Left cardiac atrium (tissue), 4 donors: ENCODE measurements at regions not wholly inside any gene's neighbourhood (a gene's known extent, or its start where the extent isn't known, plus 50 kb on each side); places are given as distances from the start of the nearest gene placed in this dataset.

Experiments used
- ATAC-seq, 2 donors: fragments of 200-7000 bp; cut with Tn5 transposase; one replicate each; pipeline ENCODE4 v1.9.1; 2020; ENCODE audit warnings: mild to moderate bottlenecking in 2 of 2, moderate library complexity in 2 of 2
- DNase-seq: peaks from one replicate; pipeline ENCODE4 v3.0.0-alpha.2; 2020
- intact Hi-C, 2 donors: fragments of 100-400 bp; cut with DNase I; formaldehyde crosslinking; loops; one replicate each; pipeline versions ENCODE4 v1.14.1 to v1.15.1; 2022 to 2023
- donor health status: DM: no; HTN: yes; CAD: no.
- donor health status: DM: no; HTN: yes; CAD: no; lungs with severe emphysema.
- donor health status: DM: yes; HTN: yes; CAD: no.
- donor health status: Dilated cardiomyopathy.

DNA sequence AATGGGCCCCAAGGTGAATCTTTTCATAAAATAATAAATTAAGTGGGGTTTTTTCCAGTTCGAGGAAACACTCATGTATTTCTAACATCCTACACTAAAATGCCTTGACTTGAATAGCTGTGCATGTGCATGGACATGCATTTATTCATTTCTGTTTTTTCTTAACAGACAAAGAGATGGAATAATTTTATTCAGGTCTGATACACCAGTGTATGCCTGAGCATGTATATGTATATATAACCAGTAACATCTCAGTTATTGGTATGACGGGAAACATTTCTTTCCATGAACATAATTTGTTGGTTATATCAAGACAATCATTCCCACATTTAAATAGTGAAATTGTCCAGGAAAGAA is 468.7 kb upstream of the TNP1 start:
- DNase-seq (no peak), ATAC-seq (no peak)
- intact Hi-C loops, result no loop called here

DNA sequence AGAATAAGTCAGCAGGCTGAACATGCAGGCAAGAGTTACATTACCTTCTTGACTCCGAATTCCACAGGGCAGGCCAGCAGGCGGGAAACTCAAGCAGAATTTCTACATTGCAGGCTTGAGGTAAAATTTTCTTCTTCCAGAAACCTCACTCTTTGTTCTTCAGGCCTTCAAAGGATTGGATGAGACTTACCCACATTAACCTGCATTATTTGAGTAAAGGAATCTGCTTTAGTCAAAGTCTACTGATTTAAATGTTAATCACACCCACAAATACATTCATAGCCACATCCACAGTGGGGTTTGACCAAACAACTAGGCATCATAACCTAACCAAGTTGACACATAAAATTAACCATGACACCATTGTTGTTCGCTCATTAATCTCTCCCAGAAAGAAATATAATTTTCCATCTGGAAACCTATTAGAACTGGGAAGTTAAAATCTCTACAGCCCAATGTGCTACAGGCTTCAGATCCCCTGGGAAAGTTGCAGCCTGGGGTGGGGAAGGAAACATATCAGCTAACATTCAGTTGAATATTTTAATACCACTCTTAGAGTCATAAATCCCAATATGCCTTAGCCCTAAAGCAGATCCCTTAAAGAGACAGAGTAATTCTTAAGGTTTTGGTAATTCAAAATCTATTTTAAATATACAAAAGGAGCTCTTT is 468.2 kb upstream of the TNP1 start:
- no peak for ATAC-seq
- intact Hi-C loops, result no loop called here
- DNase-seq, result no peak

DNA sequence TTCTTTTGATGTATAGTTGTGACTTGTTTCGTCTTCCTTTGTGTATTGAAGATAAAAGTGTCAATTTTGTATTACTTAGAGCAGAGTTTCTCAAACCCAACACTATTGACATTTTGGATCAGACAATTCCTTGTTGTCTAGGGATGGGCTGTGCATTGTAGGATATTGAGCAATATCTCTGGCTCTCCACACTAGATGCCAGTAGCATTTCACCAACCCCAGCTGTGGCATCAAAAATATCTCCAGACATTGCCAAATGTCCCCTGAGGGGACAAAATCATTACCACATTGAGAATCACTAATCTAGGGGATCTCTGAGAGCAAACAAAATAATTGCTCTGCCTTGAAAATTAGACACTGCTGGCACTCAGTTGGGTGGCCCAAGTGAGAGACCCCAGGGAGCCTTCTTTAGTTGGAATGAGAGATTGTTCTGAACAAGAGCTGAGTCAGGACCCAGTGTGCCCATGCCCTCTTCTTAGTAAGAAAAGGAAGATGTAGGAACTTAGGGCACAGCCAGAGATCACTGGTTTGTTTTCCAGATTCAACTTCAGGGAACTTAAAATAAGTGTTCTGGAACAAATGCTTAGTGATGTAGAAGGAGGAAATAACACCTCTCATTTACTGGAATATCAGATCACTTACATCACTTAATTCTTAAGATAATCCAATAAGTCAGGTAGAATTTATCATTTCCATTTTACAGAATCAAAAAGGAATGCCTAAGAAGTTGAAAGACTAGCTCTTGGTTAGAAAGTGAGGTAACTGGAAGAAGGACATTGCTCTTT is 466.6 kb upstream of the TNP1 start:
- peak in 1 of 2 donors; percentile 71 for ATAC-seq
- DNase-seq, result no peak
- intact Hi-C loops, result no loop called here

DNA sequence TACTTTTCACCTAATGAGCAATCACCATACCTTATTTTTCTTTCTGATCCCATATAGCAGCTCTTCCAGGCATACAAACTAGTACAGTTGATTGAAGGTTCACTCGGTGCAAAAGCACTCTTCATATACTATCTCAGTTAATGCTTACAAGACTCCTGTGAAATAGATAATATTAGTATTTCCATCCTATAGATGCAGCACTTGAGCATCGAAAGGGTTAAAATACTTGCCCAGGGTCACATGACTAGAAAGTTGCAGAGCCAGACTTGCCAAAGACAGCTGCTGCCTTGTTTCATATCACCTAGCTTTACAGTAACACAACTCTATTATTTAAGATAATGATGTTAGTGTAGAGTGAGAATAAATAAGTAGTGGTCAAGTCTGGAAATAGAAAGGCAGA is 466.0 kb upstream of the TNP1 start:
- intact Hi-C loops, result no loop called here
- ATAC-seq, result no peak
- no peak for DNase-seq

DNA sequence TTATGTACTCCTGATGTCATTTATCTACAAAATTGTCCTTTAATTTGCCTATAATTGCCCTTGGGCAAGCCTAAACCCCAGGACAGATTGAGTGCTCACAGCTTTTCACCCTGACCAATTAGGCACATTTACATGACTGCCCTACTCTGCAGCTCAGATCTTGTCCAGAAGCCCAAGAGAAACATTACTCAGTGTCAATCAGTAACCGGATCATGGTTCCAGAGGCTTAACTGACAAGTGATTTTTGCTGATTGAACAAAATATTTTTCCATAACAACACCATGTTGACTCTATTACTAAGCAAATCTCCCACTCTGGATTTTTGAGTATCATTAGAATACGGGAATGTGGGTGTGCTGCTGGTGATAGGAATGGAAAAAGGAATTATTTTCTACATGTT is 465.4 kb upstream of the TNP1 start:
- no peak for ATAC-seq
- intact Hi-C loops, result no loop called here

DNA sequence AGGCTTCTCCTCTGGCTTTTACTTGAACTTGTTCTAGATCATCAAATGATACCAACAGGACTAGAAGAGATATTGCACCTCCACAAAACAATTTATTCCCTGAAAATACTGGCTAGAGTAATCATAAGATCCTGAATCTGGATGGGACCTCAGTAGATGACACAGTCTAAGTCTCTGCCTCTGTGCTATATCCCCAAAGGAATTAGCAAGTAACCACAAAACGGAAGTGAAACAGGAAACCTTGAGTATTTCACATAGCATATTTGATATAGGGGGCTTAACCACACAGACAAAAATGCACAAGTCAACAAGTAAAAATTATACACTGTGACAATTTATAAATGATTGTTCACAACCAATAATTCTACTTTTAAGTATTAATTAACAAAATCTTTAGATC is 456.9 kb upstream of the TNP1 start:
- no peak for ATAC-seq
- DNase-seq, result no peak
- intact Hi-C loops, result no loop called here

More for the DNA sequence above, 465.4 kb upstream of the TNP1 start:
- DNase-seq, result no peak

DNA sequence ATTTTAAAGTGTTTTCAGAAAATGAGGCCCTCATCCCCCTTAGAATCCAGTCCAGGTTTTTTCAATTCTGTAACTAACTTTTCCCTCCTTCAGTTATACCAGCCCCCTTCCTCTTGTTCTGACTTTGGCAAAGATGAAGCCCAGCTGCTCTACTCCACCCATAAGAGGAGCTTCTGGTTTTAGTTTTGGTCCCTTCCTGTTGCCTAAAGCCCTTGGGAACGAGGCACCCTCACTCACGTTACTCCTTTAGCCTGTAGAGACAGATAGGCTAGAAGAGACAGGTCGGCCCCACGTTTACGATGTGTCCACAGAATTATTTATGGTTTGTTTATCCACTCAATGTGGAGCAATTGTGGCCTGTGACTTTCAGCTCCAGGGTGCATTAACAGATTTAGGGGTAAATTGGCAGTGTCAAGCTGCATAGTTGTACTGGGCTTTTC is 454.2 kb upstream of the TNP1 start:
- ATAC-seq, result no peak
- DNase-seq, result no peak
- intact Hi-C loops, result no loop called here

DNA sequence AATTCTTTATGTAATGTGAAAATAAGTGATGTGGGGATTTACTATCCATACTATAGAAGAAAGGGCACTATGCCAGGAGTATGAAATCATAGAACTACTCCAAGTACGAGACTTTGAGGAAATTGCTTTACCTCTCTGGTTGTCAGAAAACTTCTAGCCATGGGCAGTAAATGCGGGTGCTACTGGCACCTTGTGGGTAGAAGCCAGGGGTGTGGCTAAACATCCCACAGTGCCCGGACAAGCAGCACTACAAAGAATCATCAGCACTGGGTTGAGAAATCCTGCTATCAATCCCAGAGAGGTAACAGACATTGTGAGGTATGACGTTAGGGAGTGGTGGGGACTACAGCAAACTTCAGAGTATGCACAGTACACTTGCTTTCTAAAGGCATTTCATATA is 453.5 kb upstream of the TNP1 start:
- no peak for DNase-seq
- intact Hi-C loops, result no loop called here
- no peak for ATAC-seq

DNA sequence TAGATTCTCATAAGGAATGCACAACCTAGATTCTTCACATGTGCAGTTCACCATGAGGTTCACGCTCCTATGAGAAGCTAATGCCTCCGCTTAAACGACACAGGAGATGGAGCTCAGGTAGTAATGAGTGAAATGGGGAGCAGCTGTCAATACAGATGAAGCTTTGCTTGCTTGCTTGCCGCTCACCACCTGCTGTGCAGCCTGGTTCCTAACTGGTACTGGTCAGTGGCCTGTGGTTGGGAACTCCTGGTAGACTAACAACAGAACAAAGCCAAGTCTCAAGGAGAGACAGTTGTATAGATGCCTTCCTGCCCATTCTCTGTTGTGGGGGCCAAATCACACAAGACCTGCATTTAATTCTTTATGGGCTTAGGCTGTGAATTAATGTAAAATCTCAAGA is 449.2 kb upstream of the TNP1 start:
- DNase-seq (no peak), ATAC-seq (no peak)
- intact Hi-C loops, result no loop called here

DNA sequence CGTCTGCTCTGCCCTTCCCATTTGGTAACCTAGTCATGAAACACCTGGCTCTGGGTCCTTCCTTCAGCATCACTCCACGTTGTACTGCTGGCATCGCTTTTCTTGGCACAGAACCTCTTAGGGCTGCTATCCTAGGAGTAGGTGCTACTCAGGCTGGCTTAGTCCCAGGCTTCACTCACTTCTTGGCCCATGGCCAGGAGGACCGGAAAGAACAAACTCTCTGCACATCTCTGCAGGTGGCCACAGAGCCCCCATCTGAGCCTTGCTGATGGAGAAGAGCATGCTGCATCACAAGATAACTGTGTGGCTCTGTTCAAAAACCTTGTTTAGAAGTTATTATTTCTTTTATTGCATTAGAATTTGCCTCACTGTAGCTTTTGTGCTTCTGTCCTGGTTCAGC is 447.2 kb upstream of the TNP1 start:
- ATAC-seq, result no peak
- intact Hi-C loops, result no loop called here
- no peak for DNase-seq

DNA sequence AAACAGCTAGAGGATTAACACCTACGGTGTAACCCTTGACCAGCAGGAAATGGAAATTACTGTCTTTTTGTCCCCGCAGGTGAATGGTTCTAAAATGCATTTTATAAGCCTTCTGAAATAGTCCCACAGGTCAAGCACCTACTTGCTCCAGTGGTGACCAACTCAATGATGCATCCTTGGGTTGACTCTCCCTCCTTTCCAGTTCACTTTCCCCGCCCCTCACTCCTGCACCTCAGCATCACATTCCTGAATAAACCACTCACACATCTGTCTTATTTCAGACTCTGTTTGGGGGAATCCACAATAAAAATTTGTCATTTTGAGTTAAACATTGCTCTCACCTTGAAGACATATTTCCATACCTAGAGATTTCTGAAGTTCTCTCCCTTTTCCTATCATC is 446.0 kb upstream of the TNP1 start:
- ATAC-seq (no peak), DNase-seq (no peak)
- intact Hi-C loops, result no loop called here

DNA sequence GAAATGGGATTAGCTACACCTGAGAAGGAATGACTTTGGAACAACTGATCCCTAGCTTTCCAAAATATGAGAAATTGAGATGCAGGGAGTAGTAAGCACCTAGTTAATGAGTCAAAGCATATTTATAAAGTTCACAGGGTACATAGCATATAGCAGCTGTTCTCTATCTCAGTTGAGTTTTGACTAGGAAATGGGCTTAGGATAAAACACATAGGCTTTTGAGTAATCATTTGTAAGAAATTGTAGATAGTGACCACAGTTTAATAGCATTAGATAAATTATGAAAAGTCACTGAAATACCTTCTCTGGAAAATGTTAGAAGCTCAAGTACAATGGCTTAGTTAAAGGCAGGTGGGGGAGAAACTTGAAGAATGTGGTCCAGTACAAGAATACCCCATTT is 444.7 kb upstream of the TNP1 start:
- ATAC-seq (no peak), DNase-seq (no peak)
- intact Hi-C loops, result no loop called here

DNA sequence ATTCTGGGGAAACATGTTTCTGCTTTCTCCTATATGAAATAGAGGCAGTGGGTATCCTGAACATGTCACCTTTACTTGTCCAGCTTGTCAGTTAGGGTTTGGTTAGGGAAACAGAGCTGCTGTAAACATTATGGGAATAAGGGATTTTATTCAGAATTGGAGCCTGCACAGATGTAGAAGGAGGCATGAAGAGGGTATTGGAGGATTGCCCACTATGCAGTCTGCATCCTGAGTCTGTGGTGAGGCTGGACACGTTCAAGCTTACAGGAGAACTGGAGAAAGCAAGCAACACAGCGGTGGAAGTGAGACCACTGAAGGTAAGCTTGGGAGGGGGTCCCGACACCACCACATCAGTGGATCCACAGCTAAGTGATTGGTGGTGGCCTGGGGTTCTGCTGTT is 443.0 kb upstream of the TNP1 start:
- no peak for DNase-seq
- intact Hi-C loops, result no loop called here
- ATAC-seq, result no peak

DNA sequence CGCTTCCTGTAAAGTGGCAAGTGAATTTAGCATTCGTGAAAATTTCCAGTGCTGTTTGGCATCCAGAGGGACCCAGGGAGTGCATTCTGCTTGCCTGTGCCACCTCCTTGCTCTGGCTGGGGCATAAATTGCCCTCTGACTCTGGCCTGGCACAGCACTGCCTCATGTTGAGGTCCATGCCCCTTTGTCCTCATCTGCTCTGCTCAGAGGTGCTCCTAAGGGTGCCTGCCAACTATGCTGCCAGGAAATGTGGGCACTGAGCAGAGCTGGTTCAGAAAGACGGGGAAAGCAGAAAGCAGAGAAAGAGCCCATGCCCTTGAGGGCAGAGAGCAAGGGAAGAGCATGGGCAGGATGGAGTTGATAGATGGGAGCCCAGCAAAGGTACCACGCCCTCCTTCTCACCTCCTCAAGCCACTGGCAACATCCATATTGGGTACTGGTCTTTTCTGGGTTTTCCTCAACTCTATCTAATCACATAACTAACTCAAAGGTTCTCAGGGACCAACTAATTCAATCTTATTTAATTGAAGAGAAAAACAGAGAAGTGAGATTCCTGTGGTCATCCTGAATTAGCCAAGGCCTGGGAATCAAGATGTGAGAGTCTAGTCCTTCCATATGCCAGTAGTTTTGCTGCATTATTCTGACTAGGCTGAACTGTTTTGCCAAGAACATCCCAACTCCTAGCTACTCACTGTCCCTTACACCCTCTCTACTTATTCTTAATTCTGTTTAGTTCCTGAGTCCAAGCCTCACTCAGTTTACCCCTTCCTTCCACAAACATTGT is 441.5 kb upstream of the TNP1 start:
- no peak for DNase-seq
- peak; percentile 73 to 84 for ATAC-seq
- intact Hi-C loops, result no loop called here

DNA sequence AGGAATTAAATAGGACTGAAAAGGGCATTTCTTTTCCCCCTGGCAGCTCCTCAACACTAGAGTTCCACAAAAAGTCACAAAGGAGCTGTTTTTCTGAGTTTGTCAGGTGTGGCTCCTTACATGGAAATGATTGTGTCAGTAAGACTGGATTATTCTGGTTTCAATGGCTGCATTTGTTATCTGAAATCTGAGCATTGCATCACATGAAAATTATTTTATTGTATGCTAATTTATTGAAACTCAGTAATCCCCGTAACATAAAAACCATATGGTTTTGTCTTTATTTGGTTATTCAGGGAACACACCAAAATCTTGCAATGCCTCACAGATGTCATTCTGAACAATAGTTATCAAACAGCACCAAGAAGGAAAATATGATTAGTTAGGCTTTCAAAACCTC is 439.7 kb upstream of the TNP1 start:
- intact Hi-C loops, result no loop called here
- no peak for ATAC-seq
- DNase-seq, result no peak

DNA sequence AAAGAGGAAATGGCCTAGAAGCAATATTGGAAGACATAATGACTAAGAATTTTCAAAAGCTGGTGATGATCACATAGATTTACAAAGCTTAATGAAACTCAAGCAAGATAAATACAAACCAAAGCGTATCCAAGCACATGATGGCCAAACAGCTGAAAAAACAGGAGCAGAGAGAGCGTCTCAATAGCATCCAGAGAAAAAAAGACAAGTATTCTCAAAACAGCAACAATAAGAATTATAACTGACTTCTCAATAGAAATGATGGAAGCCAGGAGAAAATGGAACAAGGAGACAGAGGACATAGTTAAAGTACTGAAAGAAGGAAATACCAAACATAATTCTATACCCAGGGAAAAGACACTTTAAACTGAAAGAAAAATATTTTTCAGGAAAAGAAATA is 437.2 kb upstream of the TNP1 start:
- ATAC-seq (no peak), DNase-seq (no peak)
- intact Hi-C loops, result no loop called here

DNA sequence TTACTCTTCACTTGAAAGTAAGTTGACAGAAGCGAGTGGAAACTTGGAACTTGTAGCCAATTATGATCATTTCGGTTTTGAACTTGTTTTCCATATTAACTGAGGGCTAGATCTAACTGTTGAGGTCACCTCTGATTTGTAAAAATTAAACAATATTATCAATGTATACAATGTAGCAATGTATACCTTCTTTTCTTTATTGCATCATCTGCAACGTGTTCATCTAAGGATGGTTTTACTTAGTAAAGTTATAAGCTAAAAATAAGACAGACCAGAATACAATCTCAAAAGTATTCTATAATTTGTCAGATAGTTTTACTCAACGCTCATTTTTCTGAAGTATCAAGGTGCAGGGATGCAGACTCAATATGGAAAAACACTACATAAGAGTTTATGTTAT is 435.0 kb upstream of the TNP1 start:
- no peak for ATAC-seq
- intact Hi-C loops, result no loop called here

DNA sequence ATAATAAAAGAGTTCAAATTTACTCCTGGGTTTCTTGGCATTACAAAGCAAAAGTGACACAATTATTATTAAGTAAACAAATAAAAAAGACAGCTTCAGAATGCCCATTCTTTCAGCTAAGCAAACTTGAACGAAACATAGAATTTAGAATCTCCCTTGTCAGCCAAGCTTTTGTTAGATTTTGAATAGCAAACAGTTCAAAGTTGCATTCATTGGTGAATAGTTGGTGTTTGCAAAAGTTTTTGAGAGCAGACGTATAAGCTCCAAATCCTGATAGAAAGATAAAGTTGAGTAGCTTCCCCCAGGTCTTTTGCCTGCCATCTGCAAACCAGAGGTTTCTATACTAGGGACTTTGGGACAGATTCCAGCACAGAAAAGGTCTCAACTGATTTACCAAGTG is 434.3 kb upstream of the TNP1 start:
- intact Hi-C loops, result no loop called here
- ATAC-seq, result no peak
- DNase-seq, result no peak

More for the DNA sequence above, 435.0 kb upstream of the TNP1 start:
- no peak for DNase-seq

DNA sequence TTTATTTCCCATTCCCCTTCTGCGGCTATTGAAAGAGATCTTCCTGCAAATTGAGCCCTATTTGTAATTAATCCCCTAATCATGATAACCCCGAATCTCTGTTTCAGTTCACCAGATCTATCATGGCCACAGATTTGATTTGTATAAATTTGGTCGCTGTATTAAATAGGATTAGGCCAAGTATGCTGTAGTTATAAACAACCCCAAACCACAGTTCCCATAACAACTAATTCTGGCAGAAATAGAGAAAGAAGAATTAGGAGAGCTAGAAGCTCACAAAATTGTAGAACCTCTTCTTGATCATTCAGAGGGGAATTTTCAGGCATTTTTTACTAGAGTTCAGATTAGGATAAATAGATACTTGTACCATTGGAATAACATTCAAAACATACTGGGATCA is 433.7 kb upstream of the TNP1 start:
- no peak for DNase-seq
- intact Hi-C loops, result no loop called here
- no peak for ATAC-seq

DNA sequence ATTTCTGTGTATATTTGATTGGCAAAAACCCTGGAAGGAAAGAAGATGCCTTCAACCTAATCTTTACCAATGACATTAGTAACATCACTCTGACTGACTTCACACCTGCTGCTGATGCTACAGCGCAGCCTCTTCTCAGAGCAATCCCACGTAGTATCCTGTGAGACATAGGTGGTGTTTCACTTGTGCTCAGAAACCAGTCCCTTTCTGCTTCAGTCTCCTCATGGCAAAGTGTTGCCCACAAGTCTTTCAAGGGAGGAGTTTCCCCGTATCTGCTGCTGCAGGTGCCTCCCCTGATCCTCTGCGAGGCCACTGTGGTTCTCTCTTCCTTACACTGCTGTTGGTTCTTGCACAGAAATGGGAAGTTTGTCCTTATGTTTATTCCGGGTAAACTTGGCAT is 433.2 kb upstream of the TNP1 start:
- intact Hi-C loops, result no loop called here
- DNase-seq, result no peak
- ATAC-seq, result no peak

DNA sequence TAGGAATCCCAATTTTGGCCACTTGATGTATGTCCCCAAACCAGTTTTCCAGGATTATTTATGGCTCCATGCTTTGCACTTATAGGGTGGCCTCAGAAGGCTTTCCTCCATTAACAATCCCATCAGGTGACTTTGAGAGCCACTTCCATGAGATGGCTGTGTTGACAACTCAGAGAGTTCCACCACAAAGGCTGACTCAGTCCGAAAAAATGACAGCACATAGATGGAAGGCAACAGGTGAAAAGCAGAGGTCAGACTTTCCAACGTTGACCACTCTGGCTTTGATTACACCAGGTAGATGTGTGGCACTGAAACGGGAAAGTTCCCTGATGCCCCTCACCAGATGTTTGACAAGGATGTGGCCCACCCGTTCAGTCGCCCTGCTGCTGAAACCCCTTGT is 431.4 kb upstream of the TNP1 start:
- DNase-seq, result no peak
- no peak for ATAC-seq
- intact Hi-C loops, result no loop called here
